ENCODE measurements at regions not wholly inside any gene's neighbourhood (a gene's known extent, or its start where the extent isn't known, plus 50 kb on each side); places are given as distances from the start of the nearest gene placed in this dataset.

DNA sequence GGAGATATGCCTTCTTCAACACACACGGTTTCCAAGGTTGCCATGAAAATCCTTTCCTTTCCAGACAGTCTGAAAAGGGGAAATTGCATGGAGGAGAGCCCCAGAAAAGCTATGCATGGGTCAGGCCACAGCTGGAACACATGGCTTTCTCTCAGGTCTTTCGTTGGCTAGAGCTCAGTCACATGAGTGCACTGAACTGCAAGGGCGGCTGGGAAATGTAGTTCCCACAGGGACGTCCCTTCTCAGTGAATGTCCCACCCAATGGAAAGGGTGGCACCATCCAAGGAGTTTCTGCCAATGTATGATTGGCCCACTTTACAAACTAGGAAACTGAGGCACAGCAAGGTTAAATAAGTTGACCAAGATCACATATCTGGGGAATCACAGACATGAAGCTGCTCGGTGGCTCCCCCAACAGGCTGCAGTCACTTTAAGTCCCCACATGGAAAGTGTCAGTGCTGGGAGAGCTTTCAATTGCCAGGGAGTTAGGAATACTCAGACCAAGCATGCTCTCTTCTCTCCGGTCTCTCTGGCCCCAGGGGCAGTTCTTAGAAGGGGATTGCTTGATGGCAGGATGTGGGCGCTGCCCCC, 571.3 kb downstream of the GLRX3 start:
- Histone ChIP-seq H3K4me3 (no peak overlapping the region), H3K4me2 (ENCODE audit: unreplicated experiment) (no peak overlapping the region), H3K9ac (no peak overlapping the region), H3K4me1 (ENCODE audit: insufficient read depth) (no peaks in the 10 kb centered on the region), H3K79me2 (ENCODE audit: insufficient read depth) (no peaks in the 10 kb centered on the region), H3F3A (ENCODE audit: insufficient read depth) (no peaks in the 10 kb centered on the region), H3K9me3 (ENCODE audit: low read depth) (no peaks in the 10 kb centered on the region), H3K27ac (no peak overlapping the region), H3K27me3 (replicated peaks; ENCODE audit: insufficient read depth) (no peaks in the 10 kb centered on the region), H2AFZ (no peak overlapping the region), H3K9me2 (ENCODE audit: insufficient read depth) (no peaks in the 10 kb centered on the region), H4K20me1 (ENCODE audit: insufficient read depth) (no peaks in the 10 kb centered on the region), H3K36me3 (ENCODE audit: low read depth) (no peaks in the 10 kb centered on the region)
- TF ChIP-seq EZH2 (IDR thresholded peaks at IDR 0.05; ENCODE audit: insufficient read depth, poor library complexity, severe bottlenecking) (no peak), EZH2phosphoT487 (IDR thresholded peaks at IDR 0.05; ENCODE audit: insufficient read depth, low read depth) (no peak)
- in situ Hi-C loops (cut with MboI): no loop called here
- 28 to 32% methylated on average over 7 of the region's 7 CpGs for WGBS, 2 experiments (ENCODE audit: low coverage in 1 of 2, low lambda C conversion rate in 2 of 2, missing lambda C conversion rate in 2 of 2)
- DNase-seq: no peak

- H3K4me1 ChIP-seq (ENCODE audit: insufficient read depth): no peaks in the 10 kb centered on the region
- H3K4me3 ChIP-seq: no peak overlapping the region
- no peak overlapping the region for H3K9ac ChIP-seq
- H3K4me2 ChIP-seq (ENCODE audit: unreplicated experiment): no peak overlapping the region
- in situ Hi-C loops (cut with MboI): no loop called here
- no peaks in the 10 kb centered on the region for H3F3A ChIP-seq (ENCODE audit: insufficient read depth)
- H3K27ac ChIP-seq: no peak overlapping the region
- 55 to 58% methylated on average over 18 of the region's 18 CpGs for WGBS, 2 experiments (ENCODE audit: low coverage in 1 of 2, low lambda C conversion rate in 2 of 2, missing lambda C conversion rate in 2 of 2)
- no peaks in the 10 kb centered on the region for H4K20me1 ChIP-seq (ENCODE audit: insufficient read depth)
- H3K9me2 ChIP-seq (ENCODE audit: insufficient read depth): no peaks in the 10 kb centered on the region
- no peak for DNase-seq
- no peak overlapping the region for H2AFZ ChIP-seq
- no peaks in the 10 kb centered on the region for H3K79me2 ChIP-seq (ENCODE audit: insufficient read depth)
- no peaks in the 10 kb centered on the region for H3K36me3 ChIP-seq (ENCODE audit: low read depth)
- no peaks in the 10 kb centered on the region for H3K27me3 ChIP-seq (replicated peaks; ENCODE audit: insufficient read depth)
- TF ChIP-seq EZH2 (IDR thresholded peaks at IDR 0.05; ENCODE audit: insufficient read depth, poor library complexity, severe bottlenecking) (no peak), EZH2phosphoT487 (IDR thresholded peaks at IDR 0.05; ENCODE audit: insufficient read depth, low read depth) (no peak)
- no peaks in the 10 kb centered on the region for H3K9me3 ChIP-seq (ENCODE audit: low read depth)
Observed at GRCh38 chr10:130708465-130709070, 572.4 kb downstream of the GLRX3 start.

- no peak overlapping the region for H3K27ac ChIP-seq
- no peaks in the 10 kb centered on the region for H3K27me3 ChIP-seq (replicated peaks; ENCODE audit: insufficient read depth)
- no peaks in the 10 kb centered on the region for H3K36me3 ChIP-seq (ENCODE audit: low read depth)
- H3K4me2 ChIP-seq (ENCODE audit: unreplicated experiment): no peak overlapping the region
- H4K20me1 ChIP-seq (ENCODE audit: insufficient read depth): no peaks in the 10 kb centered on the region
- no peaks in the 10 kb centered on the region for H3K4me1 ChIP-seq (ENCODE audit: insufficient read depth)
- no peak overlapping the region for H3K9ac ChIP-seq
- no peaks in the 10 kb centered on the region for H3F3A ChIP-seq (ENCODE audit: insufficient read depth)
- no peak overlapping the region for H2AFZ ChIP-seq
- H3K9me3 ChIP-seq (ENCODE audit: low read depth): no peaks in the 10 kb centered on the region
- WGBS, 2 experiments (ENCODE audit: low coverage in 1 of 2, low lambda C conversion rate in 2 of 2, missing lambda C conversion rate in 2 of 2): 3 to 11% methylated on average over 2 of the region's 2 CpGs
- no peak for TF ChIP-seq EZH2phosphoT487 (IDR thresholded peaks at IDR 0.05; ENCODE audit: insufficient read depth, low read depth)
- no peak for TF ChIP-seq EZH2 (IDR thresholded peaks at IDR 0.05; ENCODE audit: insufficient read depth, poor library complexity, severe bottlenecking)
- H3K9me2 ChIP-seq (ENCODE audit: insufficient read depth): no peaks in the 10 kb centered on the region
- in situ Hi-C loops (cut with MboI): no loop called here
- no peak overlapping the region for H3K4me3 ChIP-seq
- H3K79me2 ChIP-seq (ENCODE audit: insufficient read depth): no peaks in the 10 kb centered on the region
- no peak for DNase-seq
Observed at GRCh38 chr10:130709415-130709814, 573.2 kb downstream of the GLRX3 start.

DNA sequence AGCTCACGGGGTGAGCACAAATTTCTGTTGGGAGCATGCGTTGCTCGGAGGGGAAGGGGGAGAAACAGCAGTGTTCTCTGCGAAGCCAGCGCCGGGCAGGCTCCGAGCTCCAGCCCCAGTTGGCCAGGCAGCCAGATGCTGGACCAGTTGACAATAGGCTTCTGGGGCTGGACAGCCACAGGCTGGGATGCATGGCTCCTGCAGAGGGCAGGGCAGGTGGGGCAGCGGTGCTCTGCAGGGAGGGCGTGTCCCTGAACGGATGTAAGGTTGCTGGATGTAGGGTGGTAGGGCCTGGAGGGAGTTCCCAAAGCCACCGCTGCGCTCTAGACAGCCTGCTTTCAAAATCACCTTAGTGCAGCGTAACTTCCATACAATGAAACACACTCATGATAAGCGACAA, 574.9 kb downstream of the GLRX3 start:
- Histone ChIP-seq H3K9me3 (ENCODE audit: low read depth) (no peaks in the 10 kb centered on the region), H3K4me1 (ENCODE audit: insufficient read depth) (no peaks in the 10 kb centered on the region), H3K79me2 (ENCODE audit: insufficient read depth) (no peaks in the 10 kb centered on the region), H3K4me2 (ENCODE audit: unreplicated experiment) (no peak overlapping the region), H3K9me2 (ENCODE audit: insufficient read depth) (no peaks in the 10 kb centered on the region), H3K36me3 (ENCODE audit: low read depth) (no peaks in the 10 kb centered on the region), H3K4me3 (no peak overlapping the region), H4K20me1 (ENCODE audit: insufficient read depth) (no peaks in the 10 kb centered on the region), H2AFZ (no peak overlapping the region), H3F3A (ENCODE audit: insufficient read depth) (no peaks in the 10 kb centered on the region), H3K27ac (no peak overlapping the region), H3K27me3 (replicated peaks; ENCODE audit: insufficient read depth) (no peaks in the 10 kb centered on the region), H3K9ac (no peak overlapping the region)
- WGBS, 2 experiments (ENCODE audit: low coverage in 1 of 2, low lambda C conversion rate in 2 of 2, missing lambda C conversion rate in 2 of 2): 16 to 24% methylated on average over 14 of the region's 14 CpGs
- in situ Hi-C loops (cut with MboI): no loop called here
- no peak for DNase-seq
- TF ChIP-seq EZH2 (IDR thresholded peaks at IDR 0.05; ENCODE audit: insufficient read depth, poor library complexity, severe bottlenecking): no peak
- TF ChIP-seq EZH2phosphoT487 (IDR thresholded peaks at IDR 0.05; ENCODE audit: insufficient read depth, low read depth): no peak

All from GM23248 (cell line).